Sigmoid colon (tissue), 6 donors: ENCODE measurements at regions not wholly inside any gene's neighbourhood (a gene's known extent, or its start where the extent isn't known, plus 50 kb on each side); places are given as distances from the start of the nearest gene placed in this dataset.

Source experiments
- DNase-seq: peaks from one replicate; pipeline ENCODE4 v3.0.0-alpha.2; 2019
- H3K27ac ChIP-seq, 4 donors: fragments of 200-600 bp; sonication (generic); one replicate each; pipeline ENCODE4 v1.5.1; 2016 to 2019; ENCODE audit warnings: mild to moderate bottlenecking in 1 of 4
- H3K27me3 ChIP-seq, 3 donors: fragments of 200-600 bp; sonication (generic); one replicate each; pipeline ENCODE4 v1.5.1; 2019; ENCODE audit warnings: mild to moderate bottlenecking in 1 of 3
- H3K36me3 ChIP-seq, 4 donors: fragments of 200-600 bp; sonication (generic); one replicate each; pipeline ENCODE4 v1.5.1; 2016 to 2019
- H3K4me1 ChIP-seq, 4 donors: fragments of 200-600 bp; sonication (generic); one replicate each; pipeline ENCODE4 v1.5.1; 2017 to 2019
- H3K4me3 ChIP-seq, 4 donors: fragments of 200-600 bp; sonication (generic); one replicate each; pipeline ENCODE4 v1.5.1; 2017 to 2019; ENCODE audit warnings: mild to moderate bottlenecking in 2 of 4, moderate library complexity in 1 of 4
- H3K9me3 ChIP-seq, 4 donors: fragments of 200-600 bp in 3 of 4; sonication (generic) in 3 of 4; one replicate each; pipeline versions ENCODE4 v1.5.1 to v1.6.1; 2013 to 2019
- EP300 ChIP-seq, 4 donors: sonication (generic); formaldehyde crosslinking; IDR thresholded peaks; one replicate each; pipeline ENCODE4 v1.6.1; 2017; ENCODE audit warnings: antibody characterized with exemption in 4 of 4
- POLR2A ChIP-seq, 2 donors: fragments of 450-650 bp; IDR thresholded peaks; one replicate each; pipeline ENCODE4 v1.6.1; 2016; ENCODE audit warnings: antibody characterized with exemption in 2 of 2, mild to moderate bottlenecking in 2 of 2, moderate library complexity in 2 of 2
- POLR2AphosphoS5 ChIP-seq, 4 donors: sonication (generic); formaldehyde crosslinking; IDR thresholded peaks; one replicate each; pipeline ENCODE4 v1.6.1; 2017; ENCODE audit warnings: antibody characterized with exemption in 4 of 4
- WGBS, 2 donors: extraction: QIAGEN DNeasy Blood & Tissue Kit; methylation state at CpG; one replicate each; pipeline ENCODE4 v1.1.7; 2013; 5-methylcytosine and 5-hydroxymethylcytosine counted together
- intact Hi-C: fragments of 100-400 bp; cut with DNase I; formaldehyde crosslinking; loops from one replicate; pipeline ENCODE4 v1.15.1; 2023
- TF ChIP-seq, protein P1 (sequence below), 4 experiments: fragments of 450-650 bp in 3 of 4; fragments of 200-600 bp in 1 of 4; IDR thresholded peaks; one replicate each; pipeline ENCODE4 v1.5.1; 2016 to 2019; ENCODE audit warnings: antibody characterized with exemption in 4 of 4, mild to moderate bottlenecking in 3 of 4, moderate library complexity in 2 of 4
- donor health status: healthy with polysubstance abuse.
- donor health status: healthy.

GRCh38 chr1:56389813-56390212, 189.6 kb downstream of the PLPP3 start:
- Histone ChIP-seq H3K4me3 (no peak overlapping the region), H3K9me3 (no peaks in the 10 kb centered on the region), H3K27ac (no peak overlapping the region), H3K27me3 (no peaks in the 10 kb centered on the region), H3K36me3 (no peaks in the 10 kb centered on the region), H3K4me1 (no peaks in the 10 kb centered on the region)
- DNase-seq = no peak
- WGBS, 2 donors = 86 to 88% methylated on average over 2 of the region's 2 CpGs
- intact Hi-C loops = no loop called here
- TF ChIP-seq EP300 (IDR thresholded peaks at IDR 0.05) (no peak), POLR2A (IDR thresholded peaks at IDR 0.05) (no peak), POLR2AphosphoS5 (IDR thresholded peaks at IDR 0.05) (no peak)
- TF ChIP-seq, protein P1, sequence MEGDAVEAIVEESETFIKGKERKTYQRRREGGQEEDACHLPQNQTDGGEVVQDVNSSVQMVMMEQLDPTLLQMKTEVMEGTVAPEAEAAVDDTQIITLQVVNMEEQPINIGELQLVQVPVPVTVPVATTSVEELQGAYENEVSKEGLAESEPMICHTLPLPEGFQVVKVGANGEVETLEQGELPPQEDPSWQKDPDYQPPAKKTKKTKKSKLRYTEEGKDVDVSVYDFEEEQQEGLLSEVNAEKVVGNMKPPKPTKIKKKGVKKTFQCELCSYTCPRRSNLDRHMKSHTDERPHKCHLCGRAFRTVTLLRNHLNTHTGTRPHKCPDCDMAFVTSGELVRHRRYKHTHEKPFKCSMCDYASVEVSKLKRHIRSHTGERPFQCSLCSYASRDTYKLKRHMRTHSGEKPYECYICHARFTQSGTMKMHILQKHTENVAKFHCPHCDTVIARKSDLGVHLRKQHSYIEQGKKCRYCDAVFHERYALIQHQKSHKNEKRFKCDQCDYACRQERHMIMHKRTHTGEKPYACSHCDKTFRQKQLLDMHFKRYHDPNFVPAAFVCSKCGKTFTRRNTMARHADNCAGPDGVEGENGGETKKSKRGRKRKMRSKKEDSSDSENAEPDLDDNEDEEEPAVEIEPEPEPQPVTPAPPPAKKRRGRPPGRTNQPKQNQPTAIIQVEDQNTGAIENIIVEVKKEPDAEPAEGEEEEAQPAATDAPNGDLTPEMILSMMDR (IDR thresholded peaks at IDR 0.05) = no peak

- DNase-seq = no peak
- H3K9me3 ChIP-seq = no peaks in the 10 kb centered on the region
- H3K4me1 ChIP-seq = no peaks in the 10 kb centered on the region
- H3K36me3 ChIP-seq = no peaks in the 10 kb centered on the region
- H3K27ac ChIP-seq = no peak overlapping the region
- WGBS, 2 donors = 24 to 43% methylated on average over 1 of the region's 1 CpG
- intact Hi-C loops = no loop called here
- no peak overlapping the region for H3K4me3 ChIP-seq
- TF ChIP-seq POLR2AphosphoS5 (IDR thresholded peaks at IDR 0.05) = no peak
- no peak for TF ChIP-seq POLR2A (IDR thresholded peaks at IDR 0.05)
- TF ChIP-seq, protein P1 (IDR thresholded peaks at IDR 0.05) = no peak
- no peak for TF ChIP-seq EP300 (IDR thresholded peaks at IDR 0.05)
- H3K27me3 ChIP-seq = no peaks in the 10 kb centered on the region
Measured at GRCh38 chr1:56387071-56387740, 192.2 kb downstream of the PLPP3 start.

DNA sequence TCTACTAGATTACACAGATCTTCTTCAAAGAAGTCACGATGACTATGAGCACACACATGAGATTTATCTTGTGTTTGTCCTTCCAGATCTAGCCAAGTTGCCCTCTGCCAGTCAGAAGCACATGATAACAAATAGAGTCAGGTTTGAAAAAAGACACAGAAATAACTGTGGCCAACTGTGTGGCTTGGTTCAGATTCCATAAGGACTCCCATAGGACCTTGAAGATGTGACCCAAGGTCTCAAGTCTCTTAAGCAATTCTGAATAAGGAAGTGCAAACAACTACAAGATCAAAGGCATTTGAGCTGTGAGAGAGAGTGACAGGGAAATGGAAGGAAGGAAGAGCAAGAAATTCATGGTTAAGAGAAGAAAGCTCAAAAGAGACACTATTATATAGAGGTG, 194.0 kb downstream of the PLPP3 start:
- H3K36me3 ChIP-seq = no peaks in the 10 kb centered on the region

DNA sequence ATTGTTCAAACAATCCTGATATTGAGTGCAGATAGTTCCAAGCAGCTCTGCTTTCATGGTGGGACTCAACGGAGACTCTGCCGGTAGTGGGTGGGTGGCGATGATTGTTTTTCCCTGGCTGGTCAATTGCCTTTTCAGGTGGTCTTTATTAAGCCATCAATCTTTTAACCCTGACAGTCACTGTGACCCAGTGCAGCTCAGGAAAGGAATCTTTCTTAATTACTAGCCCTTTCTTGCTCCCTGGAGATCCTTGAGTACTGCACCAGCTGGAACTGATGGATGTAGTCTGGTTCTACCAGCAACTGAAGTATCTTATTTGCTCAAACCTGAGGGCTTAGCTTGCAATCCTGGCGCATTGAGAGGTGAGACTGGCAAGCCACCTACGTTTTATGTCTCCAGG, 196.4 kb downstream of the PLPP3 start:
- Histone ChIP-seq H3K4me3 (no peak overlapping the region), H3K27me3 (no peaks in the 10 kb centered on the region), H3K27ac (no peak overlapping the region), H3K9me3 (no peaks in the 10 kb centered on the region), H3K4me1 (peaks cover 0 to 33% (median 24%) of the 10 kb centered on the region in 4 donors), H3K36me3 (no peaks in the 10 kb centered on the region)
- 92 to 95% methylated on average over 5 of the region's 5 CpGs for WGBS, 2 donors
- intact Hi-C loops = no loop called here
- TF ChIP-seq EP300 (IDR thresholded peaks at IDR 0.05) (no peak), POLR2A (IDR thresholded peaks at IDR 0.05) (no peak), POLR2AphosphoS5 (IDR thresholded peaks at IDR 0.05) (no peak)
- TF ChIP-seq, protein P1 (IDR thresholded peaks at IDR 0.05) = no peak
- DNase-seq = no peak

More for the DNA sequence above, 194.0 kb downstream of the PLPP3 start:
- no peak for DNase-seq
- Histone ChIP-seq H3K9me3 (no peaks in the 10 kb centered on the region), H3K4me3 (no peak overlapping the region), H3K27ac (no peak overlapping the region), H3K27me3 (no peaks in the 10 kb centered on the region), H3K4me1 (peaks cover 0 to 12% (median 7%) of the 10 kb centered on the region in 4 donors)
- 93% methylated on average over 1 of the region's 1 CpG for WGBS, 2 donors
- intact Hi-C loops = no loop called here
- TF ChIP-seq POLR2A (IDR thresholded peaks at IDR 0.05) (no peak), EP300 (IDR thresholded peaks at IDR 0.05) (no peak), POLR2AphosphoS5 (IDR thresholded peaks at IDR 0.05) (no peak)
- TF ChIP-seq, protein P1 (IDR thresholded peaks at IDR 0.05) = no peak

- WGBS, 2 donors = 71% methylated on average over 4 of the region's 4 CpGs
- DNase-seq = no peak
- no peak overlapping the region for H3K4me3 ChIP-seq
- no peaks in the 10 kb centered on the region for H3K9me3 ChIP-seq
- peak in 2 of 4 donors; percentile 40 to 67 for TF ChIP-seq POLR2AphosphoS5 (IDR thresholded peaks at IDR 0.05)
- no peak for TF ChIP-seq EP300 (IDR thresholded peaks at IDR 0.05)
- H3K36me3 ChIP-seq = no peaks in the 10 kb centered on the region
- peak overlapping the region in 2 of 4 donors; percentile 11 to 38 for H3K27ac ChIP-seq
- intact Hi-C loops = no loop called here
- no peaks in the 10 kb centered on the region for H3K27me3 ChIP-seq
- H3K4me1 ChIP-seq = peaks cover 0 to 57% (median 48%) of the 10 kb centered on the region in 4 donors
Measured at GRCh38 chr1:56380531-56380930, 198.8 kb downstream of the PLPP3 start.
